ENCODE measurements at regions not wholly inside any gene's neighbourhood (a gene's known extent, or its start where the extent isn't known, plus 50 kb on each side); places are given as distances from the start of the nearest gene placed in this dataset.

DNA sequence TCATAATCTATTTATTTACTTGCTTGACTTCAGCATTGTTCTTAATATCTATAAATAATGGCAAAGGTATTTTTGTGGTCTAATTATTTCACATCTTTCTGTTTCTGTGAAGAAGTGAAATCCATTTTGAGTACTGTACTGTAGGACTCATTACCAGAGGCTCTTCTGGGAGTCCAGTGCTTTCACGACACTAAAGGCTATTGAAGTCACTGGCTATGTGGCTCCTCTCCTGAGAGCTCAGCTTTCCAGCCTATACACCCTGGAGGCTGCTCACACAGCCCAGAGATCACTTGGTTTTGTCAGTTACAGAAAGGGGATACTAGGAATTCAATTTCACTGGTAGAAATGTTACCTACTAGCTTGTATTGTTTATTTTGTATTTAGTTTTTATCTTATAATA, 547.3 kb downstream of the TAF11L14 start (continued):
- TF ChIP-seq, protein P1, sequence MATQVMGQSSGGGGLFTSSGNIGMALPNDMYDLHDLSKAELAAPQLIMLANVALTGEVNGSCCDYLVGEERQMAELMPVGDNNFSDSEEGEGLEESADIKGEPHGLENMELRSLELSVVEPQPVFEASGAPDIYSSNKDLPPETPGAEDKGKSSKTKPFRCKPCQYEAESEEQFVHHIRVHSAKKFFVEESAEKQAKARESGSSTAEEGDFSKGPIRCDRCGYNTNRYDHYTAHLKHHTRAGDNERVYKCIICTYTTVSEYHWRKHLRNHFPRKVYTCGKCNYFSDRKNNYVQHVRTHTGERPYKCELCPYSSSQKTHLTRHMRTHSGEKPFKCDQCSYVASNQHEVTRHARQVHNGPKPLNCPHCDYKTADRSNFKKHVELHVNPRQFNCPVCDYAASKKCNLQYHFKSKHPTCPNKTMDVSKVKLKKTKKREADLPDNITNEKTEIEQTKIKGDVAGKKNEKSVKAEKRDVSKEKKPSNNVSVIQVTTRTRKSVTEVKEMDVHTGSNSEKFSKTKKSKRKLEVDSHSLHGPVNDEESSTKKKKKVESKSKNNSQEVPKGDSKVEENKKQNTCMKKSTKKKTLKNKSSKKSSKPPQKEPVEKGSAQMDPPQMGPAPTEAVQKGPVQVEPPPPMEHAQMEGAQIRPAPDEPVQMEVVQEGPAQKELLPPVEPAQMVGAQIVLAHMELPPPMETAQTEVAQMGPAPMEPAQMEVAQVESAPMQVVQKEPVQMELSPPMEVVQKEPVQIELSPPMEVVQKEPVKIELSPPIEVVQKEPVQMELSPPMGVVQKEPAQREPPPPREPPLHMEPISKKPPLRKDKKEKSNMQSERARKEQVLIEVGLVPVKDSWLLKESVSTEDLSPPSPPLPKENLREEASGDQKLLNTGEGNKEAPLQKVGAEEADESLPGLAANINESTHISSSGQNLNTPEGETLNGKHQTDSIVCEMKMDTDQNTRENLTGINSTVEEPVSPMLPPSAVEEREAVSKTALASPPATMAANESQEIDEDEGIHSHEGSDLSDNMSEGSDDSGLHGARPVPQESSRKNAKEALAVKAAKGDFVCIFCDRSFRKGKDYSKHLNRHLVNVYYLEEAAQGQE (IDR thresholded peaks at IDR 0.05; ENCODE audit: unreplicated experiment), result no peak
- TF ChIP-seq JUNB (IDR thresholded peaks at IDR 0.05; ENCODE audit: unreplicated experiment) (no peak), POLR2AphosphoS5 (IDR thresholded peaks at IDR 0.05; ENCODE audit: low read depth) (no peak), NANOG (IDR thresholded peaks at IDR 0.05; ENCODE audit: borderline replicate concordance) (no peak), ZNF114 (CRISPR knock-in tag; IDR thresholded peaks at IDR 0.05) (no peak)
- TF ChIP-seq, protein P2, sequence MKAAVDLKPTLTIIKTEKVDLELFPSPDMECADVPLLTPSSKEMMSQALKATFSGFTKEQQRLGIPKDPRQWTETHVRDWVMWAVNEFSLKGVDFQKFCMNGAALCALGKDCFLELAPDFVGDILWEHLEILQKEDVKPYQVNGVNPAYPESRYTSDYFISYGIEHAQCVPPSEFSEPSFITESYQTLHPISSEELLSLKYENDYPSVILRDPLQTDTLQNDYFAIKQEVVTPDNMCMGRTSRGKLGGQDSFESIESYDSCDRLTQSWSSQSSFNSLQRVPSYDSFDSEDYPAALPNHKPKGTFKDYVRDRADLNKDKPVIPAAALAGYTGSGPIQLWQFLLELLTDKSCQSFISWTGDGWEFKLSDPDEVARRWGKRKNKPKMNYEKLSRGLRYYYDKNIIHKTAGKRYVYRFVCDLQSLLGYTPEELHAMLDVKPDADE (IDR thresholded peaks at IDR 0.05), result no peak
- TF ChIP-seq, protein P3, sequence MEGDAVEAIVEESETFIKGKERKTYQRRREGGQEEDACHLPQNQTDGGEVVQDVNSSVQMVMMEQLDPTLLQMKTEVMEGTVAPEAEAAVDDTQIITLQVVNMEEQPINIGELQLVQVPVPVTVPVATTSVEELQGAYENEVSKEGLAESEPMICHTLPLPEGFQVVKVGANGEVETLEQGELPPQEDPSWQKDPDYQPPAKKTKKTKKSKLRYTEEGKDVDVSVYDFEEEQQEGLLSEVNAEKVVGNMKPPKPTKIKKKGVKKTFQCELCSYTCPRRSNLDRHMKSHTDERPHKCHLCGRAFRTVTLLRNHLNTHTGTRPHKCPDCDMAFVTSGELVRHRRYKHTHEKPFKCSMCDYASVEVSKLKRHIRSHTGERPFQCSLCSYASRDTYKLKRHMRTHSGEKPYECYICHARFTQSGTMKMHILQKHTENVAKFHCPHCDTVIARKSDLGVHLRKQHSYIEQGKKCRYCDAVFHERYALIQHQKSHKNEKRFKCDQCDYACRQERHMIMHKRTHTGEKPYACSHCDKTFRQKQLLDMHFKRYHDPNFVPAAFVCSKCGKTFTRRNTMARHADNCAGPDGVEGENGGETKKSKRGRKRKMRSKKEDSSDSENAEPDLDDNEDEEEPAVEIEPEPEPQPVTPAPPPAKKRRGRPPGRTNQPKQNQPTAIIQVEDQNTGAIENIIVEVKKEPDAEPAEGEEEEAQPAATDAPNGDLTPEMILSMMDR (conservative IDR thresholded peaks at IDR 0.05; ENCODE audit: low read depth in 2 of 2), result no peak

DNA sequence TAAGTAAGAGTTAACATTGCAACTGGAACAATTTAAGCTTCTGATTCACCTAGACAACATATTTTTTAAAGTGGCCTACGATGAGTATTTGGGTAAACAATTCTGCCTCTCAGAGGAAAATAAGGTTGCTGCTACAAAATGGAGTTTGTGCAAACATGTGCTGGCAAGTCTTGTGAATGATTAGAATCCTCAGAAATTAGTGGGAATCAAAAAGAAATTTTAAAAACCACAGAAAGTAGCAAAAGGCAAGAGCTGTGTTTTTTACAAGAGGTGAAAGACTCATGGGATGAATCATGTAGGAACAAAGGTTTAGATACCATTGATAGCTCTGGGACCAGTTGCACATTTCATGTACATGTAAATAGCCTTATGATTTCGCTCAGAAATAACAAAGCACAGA, 561.6 kb downstream of the TAF11L14 start:
- Histone ChIP-seq H3K4me2 (no peak overlapping the region), H3K4me1 (ENCODE audit: insufficient read depth) (peaks cover 9% of the 10 kb centered on the region), H3K27ac (ENCODE audit: low read depth) (no peak overlapping the region), H3K4me3 (no peak overlapping the region), H3K36me3 (ENCODE audit: insufficient read depth) (0 out of 2 replicates have a peak, but pooled peaks cover 9% of the 10 kb centered on the region), H3K79me2 (replicated peaks; ENCODE audit: insufficient read depth) (no peaks in the 10 kb centered on the region), H2AFZ (no peak overlapping the region), H3F3A (replicated peaks; ENCODE audit: low read depth) (no peaks in the 10 kb centered on the region), H3K27me3 (ENCODE audit: insufficient read depth) (no peaks in the 10 kb centered on the region), H4K20me1 (replicated peaks; ENCODE audit: insufficient read depth) (no peaks in the 10 kb centered on the region), H3K9me2 (ENCODE audit: insufficient read depth) (peaks cover 3% of the 10 kb centered on the region; the same call in 1 of the 2 replicates)
- Mint-ChIP-seq H3K27ac (no peak overlapping the region), H3K27me3 (ENCODE audit: insufficient read depth, low read depth, poor library complexity) (no peaks in the 10 kb centered on the region), H3K36me3 (ENCODE audit: low read depth) (peaks cover 31% of the 10 kb centered on the region), H3K4me1 (peaks cover 8% of the 10 kb centered on the region), H3K9me3 (peaks cover 46% of the 10 kb centered on the region), H3K4me3 (no peak overlapping the region)
- ATAC-seq (no peak), DNase-seq (ENCODE audit: low spot score) (no peak)
- no peak for TF ChIP-seq CREB1 (CRISPR knock-in tag; IDR thresholded peaks at IDR 0.05; ENCODE audit: low read depth)
- TF ChIP-seq, protein P4, sequence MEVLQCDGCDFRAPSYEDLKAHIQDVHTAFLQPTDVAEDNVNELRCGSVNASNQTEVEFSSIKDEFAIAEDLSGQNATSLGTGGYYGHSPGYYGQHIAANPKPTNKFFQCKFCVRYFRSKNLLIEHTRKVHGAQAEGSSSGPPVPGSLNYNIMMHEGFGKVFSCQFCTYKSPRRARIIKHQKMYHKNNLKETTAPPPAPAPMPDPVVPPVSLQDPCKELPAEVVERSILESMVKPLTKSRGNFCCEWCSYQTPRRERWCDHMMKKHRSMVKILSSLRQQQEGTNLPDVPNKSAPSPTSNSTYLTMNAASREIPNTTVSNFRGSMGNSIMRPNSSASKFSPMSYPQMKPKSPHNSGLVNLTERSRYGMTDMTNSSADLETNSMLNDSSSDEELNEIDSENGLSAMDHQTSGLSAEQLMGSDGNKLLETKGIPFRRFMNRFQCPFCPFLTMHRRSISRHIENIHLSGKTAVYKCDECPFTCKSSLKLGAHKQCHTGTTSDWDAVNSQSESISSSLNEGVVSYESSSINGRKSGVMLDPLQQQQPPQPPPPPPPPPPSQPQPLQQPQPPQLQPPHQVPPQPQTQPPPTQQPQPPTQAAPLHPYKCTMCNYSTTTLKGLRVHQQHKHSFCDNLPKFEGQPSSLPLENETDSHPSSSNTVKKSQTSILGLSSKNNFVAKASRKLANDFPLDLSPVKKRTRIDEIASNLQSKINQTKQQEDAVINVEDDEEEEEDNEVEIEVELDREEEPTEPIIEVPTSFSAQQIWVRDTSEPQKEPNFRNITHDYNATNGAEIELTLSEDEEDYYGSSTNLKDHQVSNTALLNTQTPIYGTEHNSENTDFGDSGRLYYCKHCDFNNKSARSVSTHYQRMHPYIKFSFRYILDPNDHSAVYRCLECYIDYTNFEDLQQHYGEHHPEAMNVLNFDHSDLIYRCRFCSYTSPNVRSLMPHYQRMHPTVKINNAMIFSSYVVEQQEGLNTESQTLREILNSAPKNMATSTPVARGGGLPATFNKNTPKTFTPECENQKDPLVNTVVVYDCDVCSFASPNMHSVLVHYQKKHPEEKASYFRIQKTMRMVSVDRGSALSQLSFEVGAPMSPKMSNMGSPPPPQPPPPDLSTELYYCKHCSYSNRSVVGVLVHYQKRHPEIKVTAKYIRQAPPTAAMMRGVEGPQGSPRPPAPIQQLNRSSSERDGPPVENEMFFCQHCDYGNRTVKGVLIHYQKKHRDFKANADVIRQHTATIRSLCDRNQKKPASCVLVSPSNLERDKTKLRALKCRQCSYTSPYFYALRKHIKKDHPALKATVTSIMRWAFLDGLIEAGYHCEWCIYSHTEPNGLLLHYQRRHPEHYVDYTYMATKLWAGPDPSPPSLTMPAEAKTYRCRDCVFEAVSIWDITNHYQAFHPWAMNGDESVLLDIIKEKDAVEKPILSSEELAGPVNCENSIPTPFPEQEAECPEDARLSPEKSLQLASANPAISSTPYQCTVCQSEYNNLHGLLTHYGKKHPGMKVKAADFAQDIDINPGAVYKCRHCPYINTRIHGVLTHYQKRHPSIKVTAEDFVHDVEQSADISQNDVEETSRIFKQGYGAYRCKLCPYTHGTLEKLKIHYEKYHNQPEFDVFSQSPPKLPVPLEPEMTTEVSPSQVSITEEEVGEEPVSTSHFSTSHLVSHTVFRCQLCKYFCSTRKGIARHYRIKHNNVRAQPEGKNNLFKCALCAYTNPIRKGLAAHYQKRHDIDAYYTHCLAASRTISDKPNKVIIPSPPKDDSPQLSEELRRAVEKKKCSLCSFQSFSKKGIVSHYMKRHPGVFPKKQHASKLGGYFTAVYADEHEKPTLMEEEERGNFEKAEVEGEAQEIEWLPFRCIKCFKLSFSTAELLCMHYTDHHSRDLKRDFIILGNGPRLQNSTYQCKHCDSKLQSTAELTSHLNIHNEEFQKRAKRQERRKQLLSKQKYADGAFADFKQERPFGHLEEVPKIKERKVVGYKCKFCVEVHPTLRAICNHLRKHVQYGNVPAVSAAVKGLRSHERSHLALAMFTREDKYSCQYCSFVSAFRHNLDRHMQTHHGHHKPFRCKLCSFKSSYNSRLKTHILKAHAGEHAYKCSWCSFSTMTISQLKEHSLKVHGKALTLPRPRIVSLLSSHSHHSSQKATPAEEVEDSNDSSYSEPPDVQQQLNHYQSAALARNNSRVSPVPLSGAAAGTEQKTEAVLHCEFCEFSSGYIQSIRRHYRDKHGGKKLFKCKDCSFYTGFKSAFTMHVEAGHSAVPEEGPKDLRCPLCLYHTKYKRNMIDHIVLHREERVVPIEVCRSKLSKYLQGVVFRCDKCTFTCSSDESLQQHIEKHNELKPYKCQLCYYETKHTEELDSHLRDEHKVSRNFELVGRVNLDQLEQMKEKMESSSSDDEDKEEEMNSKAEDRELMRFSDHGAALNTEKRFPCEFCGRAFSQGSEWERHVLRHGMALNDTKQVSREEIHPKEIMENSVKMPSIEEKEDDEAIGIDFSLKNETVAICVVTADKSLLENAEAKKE (CRISPR knock-in tag; IDR thresholded peaks at IDR 0.05), result no peak
- TF ChIP-seq ZNF114 (CRISPR knock-in tag; IDR thresholded peaks at IDR 0.05), result no peak
- TF ChIP-seq EZH2phosphoT487 (IDR thresholded peaks at IDR 0.05; ENCODE audit: unreplicated experiment), result no peak
- TF ChIP-seq JUNB (IDR thresholded peaks at IDR 0.05; ENCODE audit: unreplicated experiment), result no peak
- TF ChIP-seq, protein P2 (IDR thresholded peaks at IDR 0.05), result no peak
